GM12872 (cell line): ENCODE measurements at regions not wholly inside any gene's neighbourhood (a gene's known extent, or its start where the extent isn't known, plus 50 kb on each side); places are given as distances from the start of the nearest gene placed in this dataset.

ENCODE experiments used
- CTCF ChIP-seq: IDR thresholded peaks from 3 replicates; pipeline ENCODE4 v1.5.1; 2011; ENCODE audit warnings: low read depth, mild to moderate bottlenecking, low read length, moderate library complexity; ENCODE audit not compliant: insufficient read depth

DNA sequence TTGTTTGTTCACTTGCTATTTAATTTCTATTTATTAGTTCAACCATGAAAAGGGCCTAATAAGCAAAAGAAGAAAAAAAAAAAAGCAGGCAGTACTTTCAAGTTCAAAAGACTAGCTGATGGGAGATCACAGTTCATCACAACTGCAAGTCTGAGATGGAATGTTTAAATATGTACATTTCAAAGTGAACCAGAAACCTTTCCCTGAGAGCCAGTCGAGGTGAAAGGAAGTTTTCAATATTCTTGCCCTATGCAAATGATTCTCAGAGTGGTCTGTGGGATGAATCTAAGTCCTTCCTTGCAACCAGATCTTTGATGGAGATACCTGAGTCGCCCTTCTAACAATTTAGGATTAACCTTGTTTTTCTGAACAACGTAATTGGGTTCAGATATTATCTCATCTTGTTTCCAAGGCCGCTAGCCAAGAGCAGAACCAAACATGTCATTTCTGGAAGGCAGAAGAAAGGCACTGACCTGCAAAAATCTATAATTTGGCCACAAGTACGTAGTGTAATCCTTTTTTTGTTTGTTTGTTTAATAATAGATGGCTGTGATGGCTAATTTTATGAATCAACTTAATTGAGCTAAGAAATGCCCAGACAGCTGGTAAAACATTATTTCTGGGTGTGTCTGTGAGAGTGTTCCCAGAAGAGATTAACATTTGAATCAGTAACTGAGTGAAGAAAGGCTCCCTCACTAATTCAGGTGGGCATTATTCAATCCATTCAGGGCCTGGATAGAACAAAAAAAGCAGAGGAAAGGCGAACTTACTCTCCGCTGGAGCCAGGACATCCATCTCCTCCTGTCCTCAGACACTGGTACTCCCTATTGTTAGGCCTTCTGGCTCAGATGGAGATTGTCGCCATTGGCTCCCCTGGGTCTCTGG, 171.1 kb upstream of the TMPO start:
- TF ChIP-seq CTCF: no peak

DNA sequence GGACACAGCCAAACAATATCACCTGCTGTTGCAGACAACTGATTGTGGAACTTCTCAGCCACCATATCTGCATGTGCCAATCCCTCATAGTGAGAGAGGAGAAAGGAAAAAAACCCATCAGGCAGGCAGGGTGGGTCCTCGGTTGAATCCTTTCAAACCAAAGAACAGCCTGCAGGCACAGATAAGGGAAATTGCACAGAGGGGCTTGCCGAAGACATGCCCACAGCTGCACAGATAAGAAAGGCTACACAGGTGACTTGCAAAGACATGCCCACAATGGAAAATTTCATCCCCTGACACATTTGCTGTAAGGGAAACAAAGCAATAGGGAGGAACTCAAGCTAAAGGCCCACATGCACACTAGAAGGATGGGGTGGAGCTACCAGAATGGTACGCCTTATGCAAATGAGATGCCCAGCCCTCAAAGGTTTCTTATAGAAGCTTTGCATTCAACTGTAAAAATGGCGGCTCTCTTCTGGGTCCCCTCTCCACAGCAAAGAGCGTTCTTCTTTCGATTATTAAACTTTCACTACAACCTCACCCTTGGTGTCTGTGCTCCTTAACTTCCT, 170.0 kb upstream of the TMPO start:
- no peak for TF ChIP-seq CTCF

- TF ChIP-seq CTCF: no peak
Observed at GRCh38 chr12:98351089-98351488, 164.3 kb upstream of the TMPO start.

GRCh38 chr12:98351784-98352183, 163.6 kb upstream of the TMPO start:
- TF ChIP-seq CTCF: no peak

DNA sequence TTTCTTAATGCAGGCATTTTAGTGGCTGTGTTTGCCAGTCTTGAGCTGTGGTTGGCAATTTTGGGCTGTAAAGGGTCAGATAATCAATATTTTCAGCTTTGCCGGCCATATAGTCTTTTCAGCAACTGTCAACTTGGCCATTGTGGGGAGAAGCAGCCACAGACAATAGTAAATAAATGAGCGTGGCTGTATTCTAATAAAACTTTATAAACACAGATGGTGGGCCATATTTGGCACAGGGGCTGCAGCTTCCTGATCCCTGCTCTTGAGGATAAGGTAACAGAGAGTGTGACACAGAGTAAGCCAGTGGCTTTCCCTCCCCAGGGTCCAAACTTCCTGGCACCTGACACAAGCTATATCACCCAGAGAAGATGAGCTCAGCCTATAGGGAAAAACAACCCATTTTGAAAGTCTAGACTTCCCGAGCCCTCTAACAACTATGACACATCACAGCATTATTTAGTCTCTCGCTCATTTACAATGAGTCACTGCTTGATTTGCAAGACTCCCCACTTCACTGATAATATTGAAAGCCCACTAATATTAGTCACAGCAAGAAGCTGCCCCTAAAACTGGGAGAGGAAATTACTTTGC, 163.1 kb upstream of the TMPO start:
- no peak for TF ChIP-seq CTCF

DNA sequence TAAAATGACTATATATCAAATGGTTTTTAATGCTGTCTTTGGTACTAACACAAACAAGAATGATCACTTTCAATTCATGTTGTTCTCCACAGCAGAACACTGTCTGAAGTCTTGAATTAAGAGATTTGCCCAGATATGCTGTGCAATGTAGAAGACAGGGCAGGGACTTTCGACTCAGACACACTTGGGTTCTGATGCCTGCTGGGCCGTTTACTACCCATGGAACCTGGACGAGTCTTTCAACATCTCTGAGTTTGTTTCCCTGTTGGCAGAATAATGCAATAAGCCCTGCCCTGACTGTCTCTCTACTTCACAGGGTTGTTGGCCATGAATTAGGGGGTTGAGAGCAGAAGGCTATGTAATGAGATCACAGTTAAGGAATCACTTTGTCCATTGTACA, 162.6 kb upstream of the TMPO start:
- no peak for TF ChIP-seq CTCF

DNA sequence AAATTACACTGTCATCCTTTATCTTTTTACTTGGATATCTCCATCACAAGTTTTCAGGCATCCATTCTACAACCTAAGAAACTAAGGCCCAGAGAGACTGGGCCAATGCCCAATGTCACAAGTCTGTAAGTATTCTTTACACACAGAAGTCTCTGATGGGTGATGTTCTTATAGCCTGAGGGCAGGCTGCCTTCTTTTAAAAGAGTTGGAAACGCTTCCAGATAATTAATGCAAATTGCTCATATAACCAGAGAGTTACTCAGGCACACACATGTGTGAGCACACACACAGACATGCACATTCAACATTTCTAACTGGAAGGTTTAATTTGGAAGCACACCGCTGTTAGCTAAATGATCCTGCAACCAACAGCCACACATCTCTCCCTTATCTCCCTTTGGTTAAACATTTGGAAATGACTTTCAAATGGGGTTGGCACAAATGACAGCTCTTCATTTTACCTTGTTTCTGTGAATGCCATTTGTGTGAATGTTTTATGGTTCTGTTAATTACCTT, 160.8 kb upstream of the TMPO start:
- no peak for TF ChIP-seq CTCF
